SK-N-SH (cell line): ENCODE measurements at regions not wholly inside any gene's neighbourhood (a gene's known extent, or its start where the extent isn't known, plus 50 kb on each side); places are given as distances from the start of the nearest gene placed in this dataset.

Experiments
- CTCF ChIA-PET: fragments of 300-600, 350-600 bp; formaldehyde crosslinking; extraction: SDS; loops from one replicate; lab custom pipeline; 2021; lab: Yijun Ruan, JAX
- POLR2A ChIA-PET: fragments of 350-600 bp; sonication (Branson Sonifier 250); formaldehyde crosslinking; extraction: SDS; loops from one replicate; lab custom pipeline; 2020; ENCODE audit warnings: antibody characterized with exemption, inconsistent platforms; lab: Yijun Ruan, JAX
- DNase-seq: peaks from one replicate; pipeline ENCODE4 v3.0.0; 2012
- H2AFZ ChIP-seq: fragments of 200-600 bp; sonication (generic); 2 replicates; pipeline ENCODE4 v1.8.1; 2016; ENCODE audit warnings: antibody characterized with exemption, mild to moderate bottlenecking, low read depth
- H3F3A ChIP-seq: fragments of 200-600 bp; sonication (generic); replicated peaks from 2 replicates; pipeline ENCODE3; 2016; ENCODE audit warnings: antibody characterized with exemption, mild to moderate bottlenecking; ENCODE audit not compliant: insufficient read depth
- H3K27ac ChIP-seq, 2 experiments: fragments of 200-500 bp in 1 of 2; fragments of 200-600 bp in 1 of 2; sonication (Bioruptor generic) in 1 of 2; sonication (generic), shearing (Covaris generic) in 1 of 2; 2 replicates each; pipeline versions ENCODE4 v1.5.1 to v1.6.1; 2014 to 2016; ENCODE audit warnings: low read depth in 2 of 2, inconsistent platforms in 1 of 2, low read length in 1 of 2, mild to moderate bottlenecking in 1 of 2, mixed read lengths in 1 of 2
- H3K27me3 ChIP-seq: fragments of 200-600 bp; sonication (generic), shearing (Covaris generic); 2 replicates; pipeline ENCODE4 v1.6.1; 2016; ENCODE audit warnings: mixed run types; ENCODE audit not compliant: insufficient read depth
- H3K36me3 ChIP-seq, 2 experiments: fragments of 200-500 bp in 1 of 2; fragments of 200-600 bp in 1 of 2; sonication (Bioruptor generic) in 1 of 2; sonication (generic) in 1 of 2; replicated peaks in 1 of 2; 2 replicates each; pipeline versions ENCODE3 to v1.5.1; 2014 to 2016; ENCODE audit warnings: low read length in 1 of 2, mild to moderate bottlenecking in 1 of 2; ENCODE audit not compliant: insufficient read depth in 2 of 2, control insufficient read depth in 1 of 2
- H3K4me1 ChIP-seq, 2 experiments: fragments of 200-500 bp in 1 of 2; fragments of 200-600 bp in 1 of 2; sonication (Bioruptor generic) in 1 of 2; sonication (generic), shearing (Covaris generic) in 1 of 2; 2 replicates each; pipeline versions ENCODE4 v1.5.1 to v1.6.1; 2014 to 2016; ENCODE audit warnings: low read depth in 1 of 2, low read length in 1 of 2, mixed run types in 1 of 2; ENCODE audit not compliant: insufficient read depth in 2 of 2, control insufficient read depth in 1 of 2
- H3K4me2 ChIP-seq: fragments of 200-600 bp; sonication (generic), shearing (Covaris generic); 2 replicates; pipeline ENCODE4 v1.6.1; 2017; ENCODE audit warnings: mixed run types
- H3K4me3 ChIP-seq, 2 experiments: fragments of 200-500 bp in 1 of 2; fragments of 200-600 bp in 1 of 2; sonication (Bioruptor generic) in 1 of 2; sonication (generic), shearing (Covaris generic) in 1 of 2; 2 replicates each; pipeline versions ENCODE4 v1.5.1 to v1.8.1; 2014 to 2016; ENCODE audit warnings: low read depth in 2 of 2, inconsistent platforms in 1 of 2, low read length in 1 of 2, mild to moderate bottlenecking in 1 of 2, mixed read lengths in 1 of 2, moderate library complexity in 1 of 2
- H3K79me2 ChIP-seq: fragments of 200-600 bp; sonication (generic); 2 replicates; pipeline ENCODE4 v1.8.1; 2017; ENCODE audit warnings: mild to moderate bottlenecking; ENCODE audit not compliant: insufficient read depth
- H3K9ac ChIP-seq: fragments of 200-600 bp; sonication (generic); 2 replicates; pipeline ENCODE4 v1.6.1; 2017; ENCODE audit warnings: mixed run types
- H3K9me2 ChIP-seq: fragments of 200-600 bp; sonication (generic); 2 replicates; pipeline ENCODE4 v1.6.1; 2017; ENCODE audit warnings: mixed run types
- H3K9me3 ChIP-seq: fragments of 200-600 bp; sonication (generic); 2 replicates; pipeline ENCODE4 v1.6.1; 2017; ENCODE audit warnings: mixed run types, mild to moderate bottlenecking, moderate library complexity
- H4K20me1 ChIP-seq: fragments of 200-600 bp; sonication (generic); 2 replicates; pipeline ENCODE4 v1.6.1; 2017; ENCODE audit warnings: mild to moderate bottlenecking, mixed run types; ENCODE audit not compliant: insufficient read depth
- EP300 ChIP-seq, 2 experiments: IDR thresholded peaks; 2 replicates each; pipeline versions ENCODE4 v1.4.0 to v1.6.1; 2012; ENCODE audit warnings: borderline replicate concordance in 1 of 2, low read depth in 1 of 2, low read length in 1 of 2
- FOXJ3 ChIP-seq: sonication (generic); formaldehyde crosslinking; IDR thresholded peaks from 2 replicates; pipeline ENCODE4 v1.5.1; 2020; ENCODE audit warnings: mild to moderate bottlenecking, missing genetic modification reagents
- FOXM1 ChIP-seq: IDR thresholded peaks from 2 replicates; pipeline ENCODE4 v1.4.0; 2012; ENCODE audit warnings: low read depth, mild to moderate bottlenecking
- GATA2 ChIP-seq: sonication (generic); formaldehyde crosslinking; IDR thresholded peaks from 2 replicates; pipeline ENCODE4 v1.5.0; 2020; ENCODE audit warnings: mild to moderate bottlenecking, missing genetic modification reagents
- JUND ChIP-seq: IDR thresholded peaks from 2 replicates; pipeline ENCODE4 v1.4.0; 2012
- MAX ChIP-seq: IDR thresholded peaks from 2 replicates; pipeline ENCODE4 v1.4.0; 2012; ENCODE audit warnings: low read depth
- MEF2A ChIP-seq: IDR thresholded peaks from 2 replicates; pipeline ENCODE4 v1.4.0; 2012; ENCODE audit warnings: low read depth, borderline replicate concordance
- MXI1 ChIP-seq: IDR thresholded peaks from 2 replicates; pipeline ENCODE4 v1.6.1; 2012; ENCODE audit warnings: mild to moderate bottlenecking, low read depth, low read length, improper control_type of control experiment
- NRF1 ChIP-seq: IDR thresholded peaks from 2 replicates; pipeline ENCODE4 v1.6.1; 2012; ENCODE audit warnings: low read depth, mild to moderate bottlenecking, low read length
- POLR2AphosphoS5 ChIP-seq: IDR thresholded peaks from 2 replicates; pipeline ENCODE4 v1.6.1; 2012; ENCODE audit warnings: low read depth, low read length
- RCOR1 ChIP-seq: fragments of 150-350 bp; IDR thresholded peaks from 2 replicates; pipeline ENCODE4 v1.6.1; 2017; ENCODE audit warnings: antibody characterized with exemption, low read length
- REST ChIP-seq: IDR thresholded peaks from 2 replicates; pipeline ENCODE4 v1.6.1; 2012; ENCODE audit warnings: mild to moderate bottlenecking, low read depth, low read length, moderate library complexity
- RXRA ChIP-seq: IDR thresholded peaks from 2 replicates; pipeline ENCODE4 v1.4.0; 2012; ENCODE audit warnings: low read depth, mild to moderate bottlenecking, borderline replicate concordance
- SMC3 ChIP-seq: IDR thresholded peaks from 2 replicates; pipeline ENCODE4 v1.6.1; 2012; ENCODE audit warnings: low read depth, low read length, improper control_type of control experiment
- USF1 ChIP-seq: IDR thresholded peaks from 2 replicates; pipeline ENCODE4 v1.4.0; 2012; ENCODE audit warnings: low read depth, borderline replicate concordance
- ZBTB33 ChIP-seq: IDR thresholded peaks from 2 replicates; pipeline ENCODE4 v1.4.0; 2012; ENCODE audit warnings: low read depth, borderline replicate concordance
- WGBS: methylation state at CpG from one replicate; pipeline ENCODE4 v1.1.6; 2017; ENCODE audit warnings: low lambda C conversion rate; 5-methylcytosine and 5-hydroxymethylcytosine counted together

GRCh38 chr11:11206484-11206883, 146.6 kb downstream of the CSNK2A3 start:
- H3K9me3 ChIP-seq: no peaks in the 10 kb centered on the region
- POLR2A ChIA-PET: no interaction called here
- no peaks in the 10 kb centered on the region for H3K79me2 ChIP-seq
- H2AFZ ChIP-seq: no peak overlapping the region
- H3K9me2 ChIP-seq: no peaks in the 10 kb centered on the region
- CTCF ChIA-PET: interaction anchor here (0.9 kb wide), 1 partner anchor 581 kb away, joined by 3 read pairs; no protein-coding TSS in a partner anchor
- no peaks in the 10 kb centered on the region for H3K4me1 ChIP-seq
- TF ChIP-seq GATA2 (CRISPR knock-in tag): no peak
- no peak for TF ChIP-seq JUND
- no peak for TF ChIP-seq RXRA
- TF ChIP-seq EP300 (IDR thresholded peaks at IDR 0.05; ENCODE audit: borderline replicate concordance in 1 of 2, low read depth in 1 of 2, low read length in 1 of 2): no peak
- TF ChIP-seq NRF1: no peak
- no peak for TF ChIP-seq FOXJ3 (CRISPR knock-in tag)
- no peak for TF ChIP-seq ZBTB33
- TF ChIP-seq RCOR1: no peak
- TF ChIP-seq REST: no peak
- TF ChIP-seq USF1: no peak
- TF ChIP-seq MEF2A: no peak
- TF ChIP-seq MAX: no peak
- no peak for TF ChIP-seq SMC3
- no peak for TF ChIP-seq MXI1
- TF ChIP-seq POLR2AphosphoS5: no peak
- TF ChIP-seq FOXM1: no peak
- no peaks in the 10 kb centered on the region for H3F3A ChIP-seq
- no peaks in the 10 kb centered on the region for H3K36me3 ChIP-seq
- no peak overlapping the region for H3K4me3 ChIP-seq
- no peak for DNase-seq
- no peak overlapping the region for H3K27ac ChIP-seq
- H3K27me3 ChIP-seq: no peaks in the 10 kb centered on the region; the same call in 1 of the 2 replicates
- no peak overlapping the region for H3K4me2 ChIP-seq
- 21% methylated on average over 6 of the region's 7 CpGs for WGBS
- no peaks in the 10 kb centered on the region for H4K20me1 ChIP-seq
- no peak overlapping the region for H3K9ac ChIP-seq
